GM23248 (cell line): ENCODE measurements at regions not wholly inside any gene's neighbourhood (a gene's known extent, or its start where the extent isn't known, plus 50 kb on each side); places are given as distances from the start of the nearest gene placed in this dataset.

Experiments
- DNase-seq: peaks from one replicate; pipeline ENCODE4 v3.0.0-alpha.2; 2015
- H2AFZ ChIP-seq: fragments of 200-600 bp; sonication (generic); 2 replicates; pipeline ENCODE4 v1.6.1; 2016; ENCODE audit warnings: antibody characterized with exemption
- H3F3A ChIP-seq: fragments of 200-600 bp; sonication (generic); 2 replicates; pipeline ENCODE4 v1.6.1; 2016; ENCODE audit warnings: mild to moderate bottlenecking, antibody characterized with exemption, mixed run types; ENCODE audit not compliant: insufficient read depth
- H3K27ac ChIP-seq: fragments of 200-600 bp; sonication (generic); 2 replicates; pipeline ENCODE4 v1.5.1; 2016; ENCODE audit warnings: mild to moderate bottlenecking
- H3K27me3 ChIP-seq: fragments of 200-600 bp; sonication (generic); replicated peaks from 2 replicates; pipeline ENCODE4 v1.6.1; 2016; ENCODE audit warnings: mild to moderate bottlenecking; ENCODE audit not compliant: insufficient read depth
- H3K36me3 ChIP-seq: fragments of 200-600 bp; sonication (generic); 2 replicates; pipeline ENCODE4 v1.6.1; 2016; ENCODE audit warnings: low read depth, mild to moderate bottlenecking
- H3K4me1 ChIP-seq: fragments of 200-600 bp; sonication (generic); 2 replicates; pipeline ENCODE4 v1.6.1; 2016; ENCODE audit warnings: mild to moderate bottlenecking; ENCODE audit not compliant: insufficient read depth
- H3K4me2 ChIP-seq: fragments of 200-600 bp; sonication (generic); one replicate; pipeline ENCODE4 v1.6.1; 2016; ENCODE audit warnings: mild to moderate bottlenecking; ENCODE audit not compliant: unreplicated experiment
- H3K4me3 ChIP-seq: fragments of 200-600 bp; sonication (generic); 2 replicates; pipeline ENCODE4 v1.5.1; 2016; ENCODE audit warnings: mild to moderate bottlenecking
- H3K79me2 ChIP-seq: fragments of 200-600 bp; sonication (generic); 2 replicates; pipeline ENCODE4 v1.6.1; 2016; ENCODE audit warnings: mild to moderate bottlenecking; ENCODE audit not compliant: insufficient read depth
- H3K9ac ChIP-seq: fragments of 200-600 bp; sonication (generic); 2 replicates; pipeline ENCODE4 v1.6.1; 2016; ENCODE audit warnings: mild to moderate bottlenecking
- H3K9me2 ChIP-seq: fragments of 200-600 bp; sonication (generic); 2 replicates; pipeline ENCODE4 v1.6.1; 2016; ENCODE audit warnings: mixed run types, mild to moderate bottlenecking, moderate library complexity; ENCODE audit not compliant: insufficient read depth
- H3K9me3 ChIP-seq: fragments of 200-600 bp; sonication (generic); one replicate; pipeline ENCODE4 v1.6.1; 2017; ENCODE audit warnings: low read depth
- H4K20me1 ChIP-seq: fragments of 200-600 bp; sonication (generic); 2 replicates; pipeline ENCODE4 v1.6.0; 2016; ENCODE audit not compliant: insufficient read depth
- EZH2 ChIP-seq: fragments of 200-600 bp; sonication (generic); IDR thresholded peaks from 2 replicates; pipeline ENCODE4 v1.6.1; 2018; ENCODE audit warnings: antibody characterized with exemption, mild to moderate bottlenecking; ENCODE audit not compliant: insufficient read depth, poor library complexity, severe bottlenecking
- EZH2phosphoT487 ChIP-seq: fragments of 200-600 bp; sonication (generic); IDR thresholded peaks from 2 replicates; pipeline ENCODE4 v1.6.1; 2018; ENCODE audit warnings: antibody characterized with exemption, moderate library complexity, mild to moderate bottlenecking, low read depth; ENCODE audit not compliant: insufficient read depth
- WGBS, 2 experiments: methylation state at CpG; one replicate each; pipeline ENCODE4 v1.1.6; 2015 to 2017; ENCODE audit warnings: low lambda C conversion rate in 2 of 2, low coverage in 1 of 2; ENCODE audit errors: missing lambda C conversion rate in 2 of 2; 5-methylcytosine and 5-hydroxymethylcytosine counted together
- in situ Hi-C: fragments of 300-500 bp; cut with MboI; formaldehyde crosslinking; loops from 2 replicates; pipeline ENCODE4 v1.15.0; 2020

GRCh38 chr10:113272511-113272910, 280.3 kb upstream of the HABP2 start:
- peak overlapping the region; percentile 70; the same call in 1 of the 2 replicates for H2AFZ ChIP-seq
- in situ Hi-C loops: no loop called here
- no peak overlapping the region for H3K4me3 ChIP-seq
- H3K9me3 ChIP-seq: peaks cover 6% of the 10 kb centered on the region
- H3F3A ChIP-seq: peaks cover 29% of the 10 kb centered on the region
- H3K27me3 ChIP-seq: no peaks in the 10 kb centered on the region
- 83 to 92% methylated on average over 5 of the region's 5 CpGs for WGBS, 2 experiments
- H3K27ac ChIP-seq: no peak overlapping the region
- H4K20me1 ChIP-seq: no peaks in the 10 kb centered on the region
- no peak for DNase-seq
- H3K4me1 ChIP-seq: peaks cover 35% of the 10 kb centered on the region
- H3K4me2 ChIP-seq: no peak overlapping the region
- no peak for TF ChIP-seq EZH2
- TF ChIP-seq EZH2phosphoT487: no peak
- no peak overlapping the region for H3K9ac ChIP-seq
- no peaks in the 10 kb centered on the region for H3K36me3 ChIP-seq
- no peaks in the 10 kb centered on the region for H3K9me2 ChIP-seq
- H3K79me2 ChIP-seq: no peaks in the 10 kb centered on the region

- no peaks in the 10 kb centered on the region for H3K79me2 ChIP-seq
- peak overlapping the region; percentile 23 for H3K4me3 ChIP-seq
- H3K9me3 ChIP-seq: peaks cover 6% of the 10 kb centered on the region
- H3K36me3 ChIP-seq: no peaks in the 10 kb centered on the region
- TF ChIP-seq EZH2phosphoT487 (no peak), EZH2 (no peak)
- H4K20me1 ChIP-seq: no peaks in the 10 kb centered on the region
- peak overlapping the region; percentile 59 for H3K9ac ChIP-seq
- H3K4me2 ChIP-seq: peak overlapping the region; percentile 61
- in situ Hi-C loops: no loop called here
- peak overlapping the region; percentile 79 for H3K27ac ChIP-seq
- H3K4me1 ChIP-seq: peaks cover 26% of the 10 kb centered on the region
- peak; percentile 52 for DNase-seq
- H3K27me3 ChIP-seq: no peaks in the 10 kb centered on the region
- 15% methylated on average over 23 of the region's 23 CpGs for WGBS, 2 experiments
- no peaks in the 10 kb centered on the region for H3K9me2 ChIP-seq
- peak overlapping the region; percentile 70 for H2AFZ ChIP-seq
- peaks cover 23% of the 10 kb centered on the region for H3F3A ChIP-seq
These were observed 279.4 kb upstream of the HABP2 start for GRCh38 chr10:113273181-113274163.

- peak overlapping the region; percentile 79 for H3K27ac ChIP-seq
- peak; percentile 80 for DNase-seq
- 6 to 7% methylated on average over 8 of the region's 8 CpGs for WGBS, 2 experiments
- H3K4me3 ChIP-seq: peak overlapping the region; percentile 23
- H3K4me2 ChIP-seq: peak overlapping the region; percentile 61
- no peaks in the 10 kb centered on the region for H3K27me3 ChIP-seq
- H3K79me2 ChIP-seq: no peaks in the 10 kb centered on the region
- H3K36me3 ChIP-seq: no peaks in the 10 kb centered on the region
- no peak for TF ChIP-seq EZH2
- no peak for TF ChIP-seq EZH2phosphoT487
- peak overlapping the region; percentile 59 for H3K9ac ChIP-seq
- in situ Hi-C loops: no loop called here
- H3K9me2 ChIP-seq: no peaks in the 10 kb centered on the region
- H4K20me1 ChIP-seq: no peaks in the 10 kb centered on the region
- peaks cover 6% of the 10 kb centered on the region for H3K9me3 ChIP-seq
- H2AFZ ChIP-seq: peak overlapping the region; percentile 70
- H3K4me1 ChIP-seq: peaks cover 25% of the 10 kb centered on the region
- H3F3A ChIP-seq: peaks cover 23% of the 10 kb centered on the region
These were observed 278.6 kb upstream of the HABP2 start for GRCh38 chr10:113274176-113274829.

GRCh38 chr10:113278221-113278620, 274.6 kb upstream of the HABP2 start:
- H3K4me2 ChIP-seq: no peak overlapping the region
- no peaks in the 10 kb centered on the region for H4K20me1 ChIP-seq
- no peak overlapping the region for H3K4me3 ChIP-seq
- peaks cover 15% of the 10 kb centered on the region for H3F3A ChIP-seq
- peaks cover 6% of the 10 kb centered on the region for H3K9me3 ChIP-seq
- no peak overlapping the region for H3K27ac ChIP-seq
- H3K4me1 ChIP-seq: peaks cover 16% of the 10 kb centered on the region
- no peak overlapping the region for H3K9ac ChIP-seq
- WGBS, 2 experiments: 43 to 50% methylated on average over 1 of the region's 1 CpG
- no peaks in the 10 kb centered on the region for H3K36me3 ChIP-seq
- no peak for DNase-seq
- in situ Hi-C loops: no loop called here
- H2AFZ ChIP-seq: no peak overlapping the region
- no peaks in the 10 kb centered on the region for H3K27me3 ChIP-seq
- TF ChIP-seq EZH2phosphoT487: no peak
- no peak for TF ChIP-seq EZH2
- no peaks in the 10 kb centered on the region for H3K9me2 ChIP-seq
- no peaks in the 10 kb centered on the region for H3K79me2 ChIP-seq
